Inflammatory macrophage treated with lipopolysaccharide for 4 hours (primary cell): ENCODE measurements at regions not wholly inside any gene's neighbourhood (a gene's known extent, or its start where the extent isn't known, plus 50 kb on each side); places are given as distances from the start of the nearest gene placed in this dataset.

Experiments used
- DNase-seq: peaks from one replicate; pipeline ENCODE4 v3.0.0-alpha.2; 2020

- no peak for DNase-seq
Measured at GRCh38 chr6:93822434-93823265, 403.3 kb upstream of the EPHA7 start.

- no peak for DNase-seq
Measured at GRCh38 chr6:93821953-93822352, 402.6 kb upstream of the EPHA7 start.

- no peak for DNase-seq
Measured at GRCh38 chr6:93820465-93821082, 401.2 kb upstream of the EPHA7 start.

GRCh38 chr6:93819189-93819588 is 399.8 kb upstream of the EPHA7 start:
- no peak for DNase-seq

- DNase-seq = no peak
Measured at GRCh38 chr6:93817937-93818336, 398.6 kb upstream of the EPHA7 start.

- no peak for DNase-seq
Measured at GRCh38 chr6:93806409-93807270, 387.3 kb upstream of the EPHA7 start.

GRCh38 chr6:93801101-93801847 is 381.9 kb upstream of the EPHA7 start:
- DNase-seq = no peak

GRCh38 chr6:93799226-93799625 is 379.9 kb upstream of the EPHA7 start:
- no peak for DNase-seq

GRCh38 chr6:93794166-93794565 is 374.8 kb upstream of the EPHA7 start:
- no peak for DNase-seq

- no peak for DNase-seq
Measured at GRCh38 chr6:93792746-93793145, 373.4 kb upstream of the EPHA7 start.

GRCh38 chr6:93790981-93791380 is 371.6 kb upstream of the EPHA7 start:
- no peak for DNase-seq

- no peak for DNase-seq
Measured at GRCh38 chr6:93789532-93789931, 370.2 kb upstream of the EPHA7 start.

GRCh38 chr6:93787841-93788240 is 368.5 kb upstream of the EPHA7 start:
- no peak for DNase-seq

GRCh38 chr6:93786474-93787330 is 367.3 kb upstream of the EPHA7 start:
- no peak for DNase-seq

- DNase-seq = no peak
Measured at GRCh38 chr6:93785694-93786030, 366.3 kb upstream of the EPHA7 start.

GRCh38 chr6:93784794-93785693 is 365.7 kb upstream of the EPHA7 start:
- peak; percentile 17 for DNase-seq

GRCh38 chr6:93779086-93779841 is 359.9 kb upstream of the EPHA7 start:
- no peak for DNase-seq

- DNase-seq = no peak
Measured at GRCh38 chr6:93759190-93759589, 339.8 kb upstream of the EPHA7 start.

- DNase-seq = no peak
Measured at GRCh38 chr6:93751969-93752368, 332.6 kb upstream of the EPHA7 start.

GRCh38 chr6:93749930-93750329 is 330.6 kb upstream of the EPHA7 start:
- DNase-seq = no peak
